Endothelial cell (in vitro differentiated cells): ENCODE measurements at regions not wholly inside any gene's neighbourhood (a gene's known extent, or its start where the extent isn't known, plus 50 kb on each side); places are given as distances from the start of the nearest gene placed in this dataset.

Source experiments
- DNase-seq: peaks from one replicate; pipeline ENCODE4 v3.0.0; 2021; ENCODE audit warnings: low spot score
- H3K27ac Mint-ChIP-seq: one replicate; pipeline ENCODE4 v1.8.0; 2021; ENCODE audit warnings: mixed read lengths, inconsistent platforms; ENCODE audit not compliant: unreplicated experiment
- H3K27me3 Mint-ChIP-seq: one replicate; pipeline ENCODE4 v1.8.0; 2021; ENCODE audit warnings: mild to moderate bottlenecking, moderate library complexity, mixed read lengths, inconsistent platforms; ENCODE audit not compliant: unreplicated experiment
- H3K36me3 Mint-ChIP-seq: one replicate; pipeline ENCODE4 v1.8.0; 2021; ENCODE audit warnings: mild to moderate bottlenecking, low read depth, mixed read lengths, inconsistent platforms; ENCODE audit not compliant: unreplicated experiment
- H3K4me1 Mint-ChIP-seq: one replicate; pipeline ENCODE4 v1.8.0; 2021; ENCODE audit warnings: mild to moderate bottlenecking, mixed read lengths, inconsistent platforms; ENCODE audit not compliant: unreplicated experiment
- H3K4me3 Mint-ChIP-seq: one replicate; pipeline ENCODE4 v1.8.0; 2021; ENCODE audit warnings: mild to moderate bottlenecking, mixed read lengths, inconsistent platforms; ENCODE audit not compliant: unreplicated experiment
- H3K9me3 Mint-ChIP-seq: one replicate; pipeline ENCODE4 v1.8.0; 2021; ENCODE audit warnings: mixed read lengths, inconsistent platforms; ENCODE audit not compliant: unreplicated experiment
- TF ChIP-seq, protein P1 (sequence below): fragments of 200-600 bp; sonication (generic); IDR thresholded peaks from one replicate; pipeline ENCODE4 v1.5.0; 2021; ENCODE audit warnings: antibody characterized with exemption; ENCODE audit not compliant: unreplicated experiment

DNA sequence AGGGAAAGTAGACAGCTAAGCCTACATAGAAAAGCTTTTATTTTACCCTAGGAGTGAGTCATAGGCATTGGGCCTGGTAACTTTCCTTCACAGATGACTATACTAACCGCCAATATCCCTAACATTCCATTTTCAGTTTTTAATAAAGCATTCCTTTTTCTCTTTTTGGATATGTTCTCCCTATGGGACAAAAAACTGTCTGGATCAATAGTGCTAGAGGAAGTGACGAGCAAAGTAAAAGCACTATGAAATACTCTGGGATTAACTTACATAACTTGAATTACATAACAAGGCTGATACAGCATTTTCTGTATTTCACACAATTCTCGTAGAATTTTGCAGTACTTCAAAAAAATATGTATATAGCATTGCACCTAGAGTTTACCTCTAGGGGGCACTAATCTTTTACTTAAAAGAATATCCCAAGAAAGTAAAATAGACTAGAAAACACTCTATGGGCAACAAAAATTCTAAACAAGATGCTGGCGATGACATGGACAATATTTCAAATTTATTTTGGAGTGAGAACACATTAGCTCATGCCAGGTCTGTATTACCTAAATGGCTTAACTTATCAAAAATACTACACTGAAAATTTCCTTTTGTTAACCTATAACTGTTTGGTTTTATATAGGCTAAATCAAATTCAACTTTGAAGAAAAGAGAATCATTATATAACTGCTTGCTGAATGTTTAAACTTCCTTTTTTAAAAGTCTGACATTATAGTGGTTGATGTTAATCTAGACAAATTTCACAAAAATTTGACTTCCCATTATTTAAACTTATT is 66.3 kb upstream of the DST start:
- H3K36me3 Mint-ChIP-seq = no peaks in the 10 kb centered on the region
- H3K4me1 Mint-ChIP-seq = peaks cover 14% of the 10 kb centered on the region
- TF ChIP-seq, protein P1, sequence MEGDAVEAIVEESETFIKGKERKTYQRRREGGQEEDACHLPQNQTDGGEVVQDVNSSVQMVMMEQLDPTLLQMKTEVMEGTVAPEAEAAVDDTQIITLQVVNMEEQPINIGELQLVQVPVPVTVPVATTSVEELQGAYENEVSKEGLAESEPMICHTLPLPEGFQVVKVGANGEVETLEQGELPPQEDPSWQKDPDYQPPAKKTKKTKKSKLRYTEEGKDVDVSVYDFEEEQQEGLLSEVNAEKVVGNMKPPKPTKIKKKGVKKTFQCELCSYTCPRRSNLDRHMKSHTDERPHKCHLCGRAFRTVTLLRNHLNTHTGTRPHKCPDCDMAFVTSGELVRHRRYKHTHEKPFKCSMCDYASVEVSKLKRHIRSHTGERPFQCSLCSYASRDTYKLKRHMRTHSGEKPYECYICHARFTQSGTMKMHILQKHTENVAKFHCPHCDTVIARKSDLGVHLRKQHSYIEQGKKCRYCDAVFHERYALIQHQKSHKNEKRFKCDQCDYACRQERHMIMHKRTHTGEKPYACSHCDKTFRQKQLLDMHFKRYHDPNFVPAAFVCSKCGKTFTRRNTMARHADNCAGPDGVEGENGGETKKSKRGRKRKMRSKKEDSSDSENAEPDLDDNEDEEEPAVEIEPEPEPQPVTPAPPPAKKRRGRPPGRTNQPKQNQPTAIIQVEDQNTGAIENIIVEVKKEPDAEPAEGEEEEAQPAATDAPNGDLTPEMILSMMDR = peak; percentile 87
- no peaks in the 10 kb centered on the region for H3K27me3 Mint-ChIP-seq
- no peak overlapping the region for H3K4me3 Mint-ChIP-seq
- no peaks in the 10 kb centered on the region for H3K9me3 Mint-ChIP-seq
- peak overlapping the region; percentile 5 for H3K27ac Mint-ChIP-seq
- no peak for DNase-seq

DNA sequence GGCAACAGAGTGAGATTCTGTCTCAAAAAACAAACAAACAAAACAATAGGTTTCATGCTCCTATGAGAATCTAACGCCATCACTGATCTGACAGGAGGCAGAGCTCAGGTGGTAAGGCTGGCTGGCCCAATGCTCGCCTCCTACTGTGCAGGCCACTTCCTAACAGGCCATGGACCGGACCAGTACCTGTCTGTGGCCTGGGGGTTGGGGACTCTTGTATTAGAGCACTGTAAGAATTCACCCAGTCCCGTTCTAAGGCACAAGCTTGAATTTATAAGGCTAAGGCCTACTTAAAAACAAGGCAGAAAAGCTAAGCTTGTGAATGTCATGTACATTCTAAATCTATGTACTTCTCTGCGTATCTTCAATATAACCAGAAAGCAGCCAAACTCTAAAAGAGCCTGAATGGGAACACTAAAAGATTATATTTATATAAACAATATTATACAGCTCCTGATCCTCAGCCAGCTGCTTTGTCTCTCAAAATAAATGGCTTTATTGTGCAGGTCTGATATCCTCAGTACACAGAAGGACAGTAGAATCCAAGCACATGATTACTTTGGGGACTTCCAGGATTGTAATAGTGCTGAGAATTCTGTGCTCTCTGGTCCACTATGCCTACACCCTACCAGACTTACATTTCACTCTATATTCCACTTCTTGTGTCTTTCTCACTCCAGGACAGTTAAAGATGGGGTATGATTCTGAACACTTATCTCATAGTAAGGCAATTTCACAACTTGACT is 64.5 kb upstream of the DST start:
- Mint-ChIP-seq H3K27me3 (no peaks in the 10 kb centered on the region), H3K36me3 (no peaks in the 10 kb centered on the region), H3K27ac (no peak overlapping the region), H3K4me1 (peaks cover 8% of the 10 kb centered on the region), H3K9me3 (no peaks in the 10 kb centered on the region), H3K4me3 (no peak overlapping the region)
- TF ChIP-seq, protein P1 = no peak
- DNase-seq = no peak

DNA sequence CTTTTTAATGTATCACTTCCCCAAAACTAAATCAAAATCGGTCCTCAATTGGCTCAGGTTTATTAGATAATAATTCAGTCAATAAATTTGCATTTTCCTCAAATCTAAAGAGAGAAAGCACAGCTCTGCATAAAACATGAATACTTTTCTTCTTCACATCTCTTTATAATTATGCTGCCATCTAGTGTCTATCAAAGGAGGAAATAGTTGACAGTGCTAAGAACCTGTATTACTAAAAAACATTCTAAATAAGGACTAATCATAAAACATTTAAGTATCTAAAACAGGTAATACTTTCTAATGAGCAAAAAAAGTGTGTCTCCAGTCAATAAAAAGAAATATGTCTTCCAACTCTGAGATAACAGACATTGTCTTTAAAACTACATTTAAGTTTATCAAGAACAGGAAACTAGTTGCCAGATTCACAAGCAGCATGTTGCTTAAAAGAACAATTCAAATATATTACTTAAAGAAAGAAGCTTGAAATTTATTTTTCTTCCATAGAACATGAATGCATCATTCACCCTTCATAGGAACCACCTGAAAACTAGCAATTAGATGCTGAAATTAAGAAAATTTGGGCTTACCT is 56.5 kb upstream of the DST start:
- Mint-ChIP-seq H3K4me3 (peak overlapping the region; percentile 26), H3K36me3 (peaks cover 15% of the 10 kb centered on the region), H3K27ac (no peak overlapping the region), H3K27me3 (peaks cover 4% of the 10 kb centered on the region), H3K9me3 (no peaks in the 10 kb centered on the region), H3K4me1 (peaks cover 3% of the 10 kb centered on the region)
- no peak for DNase-seq
- TF ChIP-seq, protein P1 = peak; percentile 20

DNA sequence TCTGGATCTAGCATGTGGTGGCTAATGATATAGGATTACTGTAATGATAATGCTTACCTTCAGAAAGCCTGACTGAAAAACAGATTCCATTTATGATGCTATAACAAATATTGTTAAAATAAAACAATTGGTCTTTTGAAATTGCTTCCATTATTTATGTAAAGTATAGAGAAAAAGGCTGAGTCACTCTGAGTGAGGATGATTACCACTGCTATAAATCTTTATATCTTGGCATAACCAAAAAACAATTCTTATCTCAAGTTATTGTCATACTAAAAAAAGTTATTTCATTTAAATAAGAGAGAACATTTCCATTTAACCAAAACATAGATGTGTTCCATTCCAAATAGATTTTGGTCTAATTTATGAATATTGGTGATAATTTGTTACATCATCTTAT is 53.0 kb upstream of the DST start:
- no peaks in the 10 kb centered on the region for H3K9me3 Mint-ChIP-seq

More for the DNA sequence above, 53.0 kb upstream of the DST start:
- no peak overlapping the region for H3K4me3 Mint-ChIP-seq
- TF ChIP-seq, protein P1 = no peak
- peaks cover 25% of the 10 kb centered on the region for H3K36me3 Mint-ChIP-seq
- no peak overlapping the region for H3K27ac Mint-ChIP-seq
- no peak for DNase-seq
- peaks cover 8% of the 10 kb centered on the region for H3K4me1 Mint-ChIP-seq
- peaks cover 4% of the 10 kb centered on the region for H3K27me3 Mint-ChIP-seq
